DMS 273 treated with DMSO at 0.1 percent for 48 hours (cell line): ENCODE measurements at regions not wholly inside any gene's neighbourhood (a gene's known extent, or its start where the extent isn't known, plus 50 kb on each side); places are given as distances from the start of the nearest gene placed in this dataset.
A peak's percentile ranks its signal among the peaks of the same experiment; 100 is the strongest.
"Not testable (repeated sequence)": the region's sequence is repeated elsewhere in the genome, so short reads cannot be mapped to it uniquely, and the experiment has no call there.

Experiments used
- DNase-seq: peaks from one replicate; lab custom pipeline; 2025; lab: John Stamatoyannopoulos, UW

DNA sequence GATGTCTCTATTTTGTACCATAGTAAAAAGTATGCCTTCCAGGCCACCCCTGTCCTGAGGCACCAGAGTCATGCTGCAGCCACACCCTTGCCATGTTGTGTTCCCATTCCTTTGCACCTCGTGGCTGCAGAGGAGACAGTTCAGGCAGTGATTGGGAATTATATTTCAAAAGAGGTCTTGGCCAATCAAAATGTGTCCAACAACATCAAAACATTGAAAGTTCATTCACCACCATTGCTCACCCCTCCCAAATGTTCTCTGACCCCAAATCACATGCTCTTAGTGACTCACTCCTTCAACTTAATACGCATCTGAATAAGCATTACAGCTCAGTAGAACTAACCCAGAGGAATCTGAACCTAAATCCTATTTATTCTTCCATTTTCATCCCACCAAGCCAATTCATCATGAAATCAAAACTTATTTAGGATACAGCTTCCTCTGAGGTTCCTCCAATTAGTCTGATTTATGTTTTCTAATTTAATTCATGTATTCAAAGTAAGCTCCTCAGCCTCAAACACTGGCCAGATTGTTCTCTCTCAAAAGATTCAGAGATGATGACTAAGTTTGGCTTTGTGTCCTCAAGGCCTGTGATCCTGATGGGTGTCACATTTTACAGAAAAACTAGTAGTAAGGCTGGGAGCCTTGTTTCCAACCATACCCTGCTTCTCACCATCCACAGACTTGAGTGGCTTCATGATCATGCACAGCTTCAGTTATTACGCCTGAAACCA is 323.2 kb upstream of the INTU start:
- DNase-seq, result no peak

DNA sequence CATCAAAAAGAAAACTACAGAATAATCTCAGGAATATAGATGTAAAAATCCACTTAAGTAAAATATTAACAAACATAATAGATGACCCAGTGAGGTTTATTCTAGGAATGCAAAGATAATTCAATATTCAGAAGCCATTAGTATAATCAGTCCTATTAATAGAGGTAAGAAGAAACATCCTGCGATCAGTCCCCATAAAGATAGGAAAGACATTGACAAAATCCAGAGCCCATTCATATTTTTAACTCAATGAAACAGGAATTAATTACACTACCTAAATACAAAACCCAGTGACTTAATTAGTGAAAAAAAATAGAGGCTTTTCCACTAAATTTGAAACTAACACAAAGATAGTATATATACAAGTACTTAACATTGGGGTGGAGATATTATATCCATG is 321.4 kb upstream of the INTU start:
- no peak for DNase-seq

DNA sequence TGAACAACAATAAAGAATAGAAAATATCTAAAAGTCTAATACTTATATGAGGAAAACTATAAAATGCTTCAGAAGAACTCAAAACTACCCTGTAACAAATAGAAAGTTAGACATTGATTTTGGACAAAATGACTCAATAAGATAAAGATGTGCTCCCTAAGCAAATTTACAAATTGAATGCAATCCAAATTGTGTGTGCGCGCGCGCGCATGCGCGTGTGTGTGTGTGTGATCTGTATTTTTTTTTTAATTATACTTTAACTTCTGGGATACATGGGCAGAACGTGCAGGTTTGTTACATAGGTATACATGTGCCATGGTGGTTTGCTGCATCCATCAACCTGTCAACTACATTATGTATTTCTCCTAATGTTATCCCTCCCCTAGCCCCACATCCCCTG is 320.8 kb upstream of the INTU start:
- no peak for DNase-seq

DNA sequence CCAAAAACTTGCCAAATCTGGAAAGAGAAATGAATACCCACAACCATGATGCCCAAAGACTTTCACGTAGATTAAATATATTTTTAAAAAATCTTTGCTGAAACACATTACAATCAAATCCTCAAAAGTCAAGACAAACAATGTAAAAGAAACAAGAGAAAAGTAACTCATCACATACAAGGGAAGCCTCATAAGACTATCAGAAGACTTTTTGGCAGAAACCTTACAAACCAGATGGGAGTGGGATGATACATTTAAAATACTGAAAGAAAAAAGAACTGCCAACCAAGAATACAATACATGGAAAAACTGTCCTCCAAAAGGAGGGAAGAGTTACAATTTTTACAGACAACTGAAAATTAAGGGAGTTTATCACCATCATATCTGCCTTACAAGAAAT is 319.0 kb upstream of the INTU start:
- no peak for DNase-seq

DNA sequence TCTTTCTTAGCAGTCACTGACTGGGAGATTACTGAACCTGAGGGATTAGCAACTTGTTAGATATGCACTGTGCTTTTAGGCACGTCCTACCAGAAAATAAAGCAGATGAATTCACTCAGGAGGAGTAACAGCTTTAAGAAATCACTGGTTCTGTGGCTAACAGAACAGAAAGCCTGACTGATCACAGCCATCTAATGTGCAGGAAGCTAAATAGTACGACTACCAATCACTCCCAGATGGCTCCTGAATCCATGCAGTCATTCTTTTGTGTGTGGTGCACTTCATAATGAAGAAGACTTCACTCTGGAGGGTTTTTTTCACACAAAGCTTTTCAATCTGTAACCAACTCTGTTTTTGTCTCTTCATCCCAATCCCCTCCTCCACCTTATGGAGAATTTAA is 305.3 kb upstream of the INTU start:
- no peak for DNase-seq

DNA sequence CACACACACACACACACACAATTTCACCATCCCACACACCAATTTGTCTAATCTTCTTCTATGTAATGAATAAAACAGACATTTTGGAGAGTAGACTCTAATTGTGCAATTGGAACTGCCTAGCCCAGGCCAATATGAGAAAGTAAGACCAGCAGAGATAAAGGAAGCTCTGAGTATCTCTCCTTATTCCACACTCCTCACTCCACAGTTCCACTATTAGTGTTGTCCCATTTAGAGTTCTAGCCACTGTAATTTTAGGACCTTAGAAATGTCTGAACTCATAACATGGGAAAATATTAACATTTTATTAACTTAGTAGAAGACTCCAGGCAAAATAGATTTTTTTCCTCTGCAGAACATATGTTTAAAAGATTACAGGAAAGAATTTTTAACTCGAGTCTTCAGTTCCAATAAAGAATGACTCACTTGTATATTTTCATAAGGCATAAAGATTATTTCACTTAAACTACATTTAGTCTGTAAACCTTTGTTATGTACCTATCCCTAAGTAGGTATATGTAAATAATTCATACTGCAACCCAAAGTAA is 297.6 kb upstream of the INTU start:
- DNase-seq, result no peak

DNA sequence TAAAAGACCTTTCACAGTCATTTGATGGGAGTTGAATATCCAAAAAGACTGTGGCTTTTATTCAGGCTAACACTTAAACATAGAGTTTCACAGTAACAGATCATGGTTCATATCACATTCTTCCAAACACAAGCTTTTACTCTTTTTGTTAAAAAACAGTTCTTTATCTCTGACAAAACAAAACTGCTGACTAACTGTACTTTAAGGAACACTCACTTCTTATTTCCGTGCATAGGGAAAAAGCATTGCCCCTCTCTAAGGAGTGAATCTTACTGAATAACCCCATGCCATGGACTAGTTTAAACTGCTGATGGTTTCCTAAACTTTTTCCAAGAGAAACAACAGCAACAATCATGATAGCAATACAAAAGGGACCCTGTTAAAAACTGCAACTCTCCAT is 297.0 kb upstream of the INTU start:
- no peak for DNase-seq

DNA sequence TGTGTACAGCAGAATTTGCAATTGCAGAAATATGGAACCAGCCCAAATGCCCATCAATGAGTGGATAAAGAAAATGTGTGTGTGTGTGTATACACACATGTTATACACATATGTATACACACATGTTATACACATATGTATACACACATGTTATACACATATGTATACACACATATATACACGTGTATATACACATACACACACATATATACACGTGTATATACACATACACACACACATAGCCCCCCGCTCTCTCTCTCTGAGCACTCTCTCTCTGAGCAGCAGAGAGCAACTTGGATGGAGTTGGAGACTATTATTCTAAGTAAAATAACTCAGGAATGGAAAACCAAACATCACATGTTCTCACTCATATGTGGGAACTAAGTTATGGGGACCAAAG is 289.6 kb upstream of the INTU start:
- DNase-seq, result not testable (repeated sequence)

DNA sequence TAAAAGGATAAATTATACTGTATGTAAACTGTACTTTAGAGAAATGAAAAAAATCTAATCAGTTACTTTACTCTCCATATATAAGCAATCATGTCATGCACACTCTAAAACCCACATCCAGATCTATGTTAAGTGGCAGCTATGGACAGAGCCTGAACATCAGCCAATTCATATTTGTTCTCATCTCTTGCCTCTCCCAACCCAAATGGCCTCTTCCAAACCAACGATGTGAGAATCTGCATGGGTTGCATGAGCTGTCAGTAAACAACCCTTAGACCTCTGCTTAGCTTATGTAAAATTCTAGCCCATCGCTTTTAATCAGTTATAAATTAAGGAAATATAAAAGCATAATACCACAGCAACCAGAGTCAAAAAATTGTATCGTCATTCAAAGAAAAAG is 288.7 kb upstream of the INTU start:
- no peak for DNase-seq

DNA sequence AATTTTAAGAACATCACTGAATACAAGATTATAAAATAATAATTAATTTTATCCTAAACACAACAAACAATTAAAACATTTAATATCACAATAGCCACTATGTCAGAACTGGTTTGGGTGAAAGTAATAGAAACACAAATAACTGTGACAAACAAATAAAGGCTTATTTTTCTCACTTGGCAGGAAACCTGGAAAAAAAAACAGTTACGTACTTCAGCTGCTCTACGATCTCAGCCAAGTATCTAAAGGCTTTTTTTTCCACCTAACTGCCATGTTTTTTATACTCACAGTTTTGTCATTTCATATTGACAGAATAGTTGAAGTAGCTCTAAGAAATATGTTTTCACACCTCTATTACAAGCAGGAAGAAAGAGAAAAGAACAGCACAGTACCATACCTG is 284.8 kb upstream of the INTU start:
- DNase-seq, result no peak

DNA sequence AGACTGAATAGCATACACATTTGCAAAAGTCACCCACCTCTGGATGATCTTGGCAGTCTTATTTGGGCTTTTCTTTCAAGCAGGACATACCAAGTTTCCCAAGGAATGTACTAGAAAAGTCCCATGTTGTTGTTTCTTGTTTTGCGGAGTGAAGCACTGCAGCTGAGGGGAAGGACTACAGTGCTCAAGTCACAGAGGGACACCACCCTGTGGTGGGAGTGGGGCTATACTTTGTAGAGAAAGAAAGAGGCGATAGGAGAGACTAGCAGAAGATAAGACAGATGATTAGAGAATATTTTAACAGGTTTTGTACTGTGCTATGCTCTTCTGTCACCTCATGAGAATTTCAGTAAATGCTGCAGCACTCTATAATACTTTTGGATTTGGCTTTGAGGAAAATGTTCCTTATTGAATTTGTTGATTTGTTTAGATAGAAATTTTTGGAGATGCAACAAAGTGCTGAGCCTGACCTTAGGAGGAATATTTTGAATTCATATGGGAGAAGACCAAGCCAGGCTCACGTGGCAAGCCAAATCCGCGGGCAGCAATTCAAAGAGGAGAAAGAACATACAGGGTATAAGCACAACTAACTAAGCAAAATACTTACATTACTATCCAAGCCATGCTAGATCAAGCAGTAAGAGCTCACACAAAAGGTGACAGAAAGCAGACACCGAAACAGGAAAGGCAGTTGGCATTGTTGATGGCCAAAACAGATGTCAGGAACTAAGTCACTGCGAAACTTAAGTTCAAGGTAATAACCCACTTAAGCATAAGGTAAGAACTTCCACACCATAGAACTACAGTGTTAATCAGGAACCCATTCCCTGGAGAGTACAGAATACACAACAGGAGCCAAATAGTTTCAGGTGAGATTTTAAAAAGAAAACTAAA is 280.3 kb upstream of the INTU start:
- DNase-seq, result no peak

DNA sequence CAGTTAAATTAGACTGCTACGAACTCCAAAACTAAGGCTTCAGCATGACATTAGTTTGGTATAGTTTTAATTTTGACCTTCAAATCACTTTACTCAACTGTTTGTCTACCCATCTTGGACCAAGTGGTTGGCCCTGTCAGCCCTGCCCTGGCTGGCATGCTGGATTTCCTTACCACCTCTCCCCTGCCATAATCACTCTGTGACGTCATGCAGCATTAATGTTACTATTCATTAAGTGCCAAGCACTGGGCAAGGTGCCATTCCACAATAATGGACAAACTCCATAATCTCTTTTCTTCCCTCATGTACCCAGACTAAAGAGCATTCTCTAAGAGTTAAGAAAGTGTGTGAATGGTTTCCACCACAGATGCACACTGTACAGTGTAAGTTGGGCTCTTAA is 277.0 kb upstream of the INTU start:
- DNase-seq, result no peak

DNA sequence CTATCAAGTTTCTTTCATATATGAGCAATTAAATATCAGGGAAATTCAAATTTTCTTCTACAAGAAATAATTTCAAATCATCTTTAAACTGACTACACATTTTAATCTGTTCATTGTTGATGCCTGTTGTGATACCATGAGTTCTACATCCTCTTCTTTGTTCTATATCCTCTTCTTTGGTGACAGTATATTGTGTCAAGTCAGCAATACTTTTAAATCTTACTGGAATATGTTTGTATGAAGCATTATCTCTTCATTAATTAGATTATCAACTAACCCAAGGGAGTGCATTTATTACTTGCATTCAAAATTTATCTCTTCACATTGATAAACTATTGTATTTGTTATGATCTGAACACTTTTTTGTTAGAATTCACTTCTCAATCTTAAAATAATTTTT is 275.0 kb upstream of the INTU start:
- no peak for DNase-seq

DNA sequence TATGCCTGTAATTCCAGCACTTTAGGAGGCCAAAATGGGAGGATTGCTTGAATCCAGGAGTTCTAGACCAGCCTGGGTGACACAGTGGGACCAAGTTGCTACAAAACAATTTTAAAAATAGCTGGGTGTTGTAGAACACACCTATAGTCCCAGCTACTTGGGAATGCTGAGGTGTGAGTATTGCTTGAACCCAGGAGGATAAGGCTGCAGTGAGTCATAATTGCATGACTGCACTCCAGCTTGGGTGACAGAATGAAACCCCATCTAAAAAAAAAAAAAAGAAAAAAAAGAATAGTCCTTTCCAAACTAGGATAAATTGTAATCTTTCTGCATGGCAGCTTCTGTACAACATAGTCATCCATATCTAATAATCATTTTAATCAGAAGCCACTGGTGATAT is 270.1 kb upstream of the INTU start:
- no peak for DNase-seq

DNA sequence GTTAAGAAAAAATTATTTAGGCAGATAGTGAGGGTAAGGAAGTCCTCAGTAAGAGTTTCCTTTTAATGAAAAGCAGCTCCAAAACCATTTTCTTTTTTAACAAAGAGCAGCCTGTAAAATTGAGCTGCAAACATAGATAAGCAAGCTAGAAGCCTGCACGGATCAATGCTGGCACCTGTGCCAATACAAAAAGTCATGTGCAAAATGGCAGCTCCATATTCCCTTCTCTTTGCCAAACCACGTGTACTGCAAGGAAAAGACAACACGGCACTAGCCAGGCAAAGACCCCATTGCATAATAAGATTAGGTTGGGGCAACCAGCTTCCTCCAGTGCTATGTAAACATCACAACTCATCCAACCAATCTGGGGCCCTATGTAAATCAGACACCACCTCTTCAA is 268.4 kb upstream of the INTU start:
- no peak for DNase-seq

DNA sequence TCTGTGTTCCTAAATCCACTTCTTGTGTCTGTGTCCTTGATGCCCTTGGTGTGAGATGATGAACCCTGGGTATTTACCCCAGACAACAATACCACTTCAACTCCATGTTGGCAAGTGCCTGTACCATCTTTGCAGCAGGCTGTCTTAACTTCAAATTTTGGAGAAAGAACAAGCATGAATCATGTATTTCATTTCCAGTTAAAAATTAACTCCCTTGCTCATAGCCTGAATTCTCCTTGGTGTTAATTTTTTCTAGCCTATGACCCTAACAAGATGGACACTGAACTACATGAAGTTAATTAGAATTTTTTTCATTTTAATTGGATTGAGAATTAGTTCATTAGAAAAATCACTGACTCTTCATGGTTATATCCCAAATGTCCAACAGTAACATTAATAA is 267.8 kb upstream of the INTU start:
- DNase-seq, result no peak

DNA sequence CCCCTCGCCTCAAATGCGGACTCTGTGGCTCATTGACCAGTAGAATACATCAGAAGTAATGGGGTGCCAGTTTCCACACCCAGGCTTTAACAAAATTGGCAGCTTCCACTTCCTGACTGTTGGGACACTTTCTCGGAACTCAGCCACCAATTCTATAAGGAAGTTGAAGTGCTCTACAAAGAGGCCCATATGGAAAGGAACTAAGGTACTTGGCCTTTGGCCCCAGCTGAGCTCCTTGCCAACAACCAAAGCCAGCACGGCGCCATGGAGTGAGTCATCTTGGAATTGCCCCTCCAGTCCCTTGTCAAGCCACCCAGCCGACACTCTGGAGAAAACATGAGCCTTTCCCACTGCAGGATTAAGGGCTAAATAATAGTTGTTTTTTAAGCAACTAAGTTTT is 262.2 kb upstream of the INTU start:
- no peak for DNase-seq

DNA sequence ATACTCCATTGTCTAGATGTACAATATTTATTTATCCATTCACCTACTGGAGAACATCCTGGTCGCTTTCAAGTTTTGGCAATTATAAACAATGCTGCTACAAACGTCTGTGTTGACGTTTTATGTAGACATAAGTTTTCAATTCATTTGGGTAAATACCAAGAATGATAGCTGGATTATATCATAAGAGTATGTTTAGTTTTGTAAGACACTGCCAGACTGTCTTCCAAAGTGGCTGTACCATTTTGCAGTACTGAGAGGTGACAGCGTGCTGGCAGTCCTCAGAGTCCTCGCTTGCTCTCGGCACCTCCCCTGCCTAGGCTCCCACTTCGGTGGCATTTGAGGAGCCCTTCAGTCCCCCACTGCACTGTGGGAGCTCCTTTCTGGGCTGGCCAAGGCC is 253.3 kb upstream of the INTU start:
- DNase-seq, result no peak

DNA sequence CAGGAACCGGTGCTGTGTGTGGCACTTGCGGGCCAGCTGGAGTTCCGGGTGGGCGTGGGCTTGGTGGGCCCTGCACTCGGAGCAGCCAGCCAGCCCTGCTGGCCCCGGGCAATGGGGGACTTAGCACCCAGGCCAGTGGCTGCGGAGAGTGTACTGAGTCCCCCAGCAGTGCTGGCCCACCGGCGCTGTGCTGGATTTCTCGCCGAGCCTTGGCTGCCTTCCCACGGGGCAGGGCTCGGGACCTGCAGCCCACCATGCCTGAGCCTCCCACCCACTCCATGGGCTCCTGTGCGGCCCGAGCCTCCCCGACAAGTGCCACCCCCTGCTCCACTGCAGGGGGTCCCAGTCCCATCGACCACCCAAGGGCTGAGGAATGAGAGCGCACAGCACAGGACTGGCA is 252.8 kb upstream of the INTU start:
- DNase-seq, result not testable (repeated sequence)

DNA sequence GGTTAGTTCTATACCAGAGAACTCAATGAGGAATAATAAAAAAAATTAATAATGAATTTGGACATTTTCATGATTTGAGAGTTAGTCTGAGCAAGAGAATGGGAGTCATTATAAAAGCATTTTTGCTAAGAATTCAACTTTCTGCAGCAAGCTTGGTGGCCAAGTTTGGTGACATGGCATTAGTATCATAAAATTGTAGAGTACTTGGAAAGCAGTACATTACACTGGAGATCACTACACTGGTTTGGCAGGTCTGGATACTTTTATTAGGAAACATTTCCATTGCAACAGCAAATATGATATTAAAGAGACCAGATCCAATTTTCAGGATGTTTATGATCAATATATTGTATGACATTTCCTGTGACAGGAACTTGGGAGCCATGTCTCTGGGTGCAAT is 249.1 kb upstream of the INTU start:
- no peak for DNase-seq

DNA sequence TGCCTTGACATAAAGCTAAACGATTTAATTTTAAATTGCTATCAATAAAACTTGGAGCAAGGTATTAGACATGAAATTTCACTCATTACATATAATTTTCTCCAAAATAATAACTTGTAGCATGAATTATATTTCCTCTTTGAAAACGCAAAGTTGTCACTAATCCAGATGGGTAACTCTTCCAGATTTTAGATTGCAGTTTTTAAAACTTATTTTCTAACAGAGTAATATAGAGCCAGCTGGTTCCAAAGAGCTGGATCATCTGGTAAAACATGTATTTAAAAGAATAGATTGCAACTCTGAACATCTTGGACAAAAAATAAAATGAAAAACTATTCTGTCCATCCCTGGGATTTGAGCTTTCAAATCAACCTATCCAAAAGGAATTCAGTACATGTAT is 238.2 kb upstream of the INTU start:
- no peak for DNase-seq

DNA sequence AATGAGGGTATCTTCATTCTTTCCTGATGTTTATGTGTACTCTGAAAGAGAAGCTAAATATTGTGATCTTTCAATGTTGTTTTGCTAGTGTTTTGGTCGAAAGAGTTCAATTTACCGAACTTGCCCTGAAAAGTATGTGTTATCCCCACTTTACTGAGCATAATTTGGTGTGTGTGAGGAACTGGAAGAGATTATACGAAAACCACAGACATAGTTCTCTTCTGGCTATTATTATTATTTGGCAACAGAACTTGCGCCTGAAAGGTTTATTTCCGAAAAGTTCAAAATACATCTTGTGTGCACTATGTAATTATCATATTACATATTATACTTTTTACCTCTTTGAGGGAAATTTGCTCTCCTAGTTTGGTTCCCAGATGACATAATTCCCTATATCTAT is 232.5 kb upstream of the INTU start:
- DNase-seq, result no peak

DNA sequence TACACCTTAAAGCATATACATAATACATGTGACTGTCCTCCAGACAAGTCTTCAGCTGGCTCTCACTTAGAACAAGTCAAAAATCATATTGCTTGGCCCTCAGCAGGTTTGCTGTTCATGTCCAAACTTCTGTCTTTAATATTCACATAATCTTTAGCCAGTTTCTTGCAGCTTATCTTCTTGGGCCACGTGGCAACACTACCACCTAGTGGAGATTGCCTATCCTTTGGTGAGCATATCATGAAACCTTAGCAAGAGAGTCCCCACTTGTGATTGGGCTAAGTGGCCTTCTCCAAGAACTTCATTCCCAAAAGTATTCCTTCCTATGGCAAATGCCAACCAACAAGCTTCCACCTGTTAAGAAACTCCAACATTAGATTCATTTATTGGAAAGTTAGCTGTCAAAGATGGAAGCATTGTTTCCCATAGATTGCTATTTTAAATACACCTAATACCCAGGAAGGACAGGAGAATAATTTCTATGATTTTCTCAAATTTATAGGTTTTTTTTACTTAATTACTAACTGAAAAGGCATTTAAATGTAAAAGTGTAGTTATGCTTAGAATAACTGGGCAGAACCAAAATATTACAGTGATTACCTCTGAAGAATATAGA is 231.9 kb upstream of the INTU start:
- DNase-seq, result peak; percentile 1
